WTC11 (cell line): ENCODE measurements at regions not wholly inside any gene's neighbourhood (a gene's known extent, or its start where the extent isn't known, plus 50 kb on each side); places are given as distances from the start of the nearest gene placed in this dataset.

ENCODE experiments used
- ATAC-seq: fragments of 200-7000 bp; cut with Tn5 transposase; 2 replicates; pipeline ENCODE4 v1.10.0; 2021; ENCODE audit warnings: mild to moderate bottlenecking, moderate library complexity
- CTCF ChIA-PET: fragments of 300-600 bp; sonication (Branson Sonifier 250); formaldehyde crosslinking; loops from one replicate; lab custom pipeline; 2021; ENCODE audit warnings: antibody characterized with exemption; lab: Charles Lee
- POLR2A ChIA-PET: fragments of 350-600 bp; sonication (Branson Sonifier 250); formaldehyde crosslinking; loops from one replicate; lab custom pipeline; 2021; ENCODE audit warnings: antibody characterized with exemption; lab: Charles Lee
- DNase-seq: peaks from one replicate; pipeline ENCODE4 v3.0.0; 2021; ENCODE audit warnings: low spot score
- H3K27ac Mint-ChIP-seq: 2 replicates; pipeline ENCODE4 v1.8.0; 2021; ENCODE audit warnings: mixed read lengths
- H3K27me3 Mint-ChIP-seq: 2 replicates; pipeline ENCODE4 v1.8.0; 2021; ENCODE audit warnings: low read depth, mild to moderate bottlenecking, moderate library complexity, mixed read lengths
- H3K36me3 Mint-ChIP-seq: 2 replicates; pipeline ENCODE4 v1.8.0; 2021; ENCODE audit warnings: mixed read lengths
- H3K4me1 Mint-ChIP-seq: 2 replicates; pipeline ENCODE4 v1.8.0; 2022; ENCODE audit warnings: mixed read lengths
- H3K4me3 Mint-ChIP-seq: 2 replicates; pipeline ENCODE4 v1.8.0; 2021; ENCODE audit warnings: mild to moderate bottlenecking, moderate library complexity, mixed read lengths
- H3K9me3 Mint-ChIP-seq: 2 replicates; pipeline ENCODE4 v1.8.0; 2021; ENCODE audit warnings: mixed read lengths
- CREM ChIP-seq: sonication (generic); formaldehyde crosslinking; IDR thresholded peaks from 2 replicates; pipeline ENCODE4 v1.8.1; 2022; ENCODE audit warnings: mild to moderate bottlenecking, missing genetic modification reagents, moderate library complexity
- EMX1 ChIP-seq: fragments of 250-450 bp; sonication (Bioruptor Pico); IDR thresholded peaks from 2 replicates; pipeline ENCODE4 v1.8.0; 2021; ENCODE audit warnings: mild to moderate bottlenecking
- FOXJ3 ChIP-seq: sonication (generic); formaldehyde crosslinking; IDR thresholded peaks from 2 replicates; pipeline ENCODE4 v1.9.0; 2021; ENCODE audit warnings: missing genetic modification reagents, mild to moderate bottlenecking, borderline replicate concordance
- GABPB1 ChIP-seq: sonication (generic); formaldehyde crosslinking; IDR thresholded peaks from 2 replicates; pipeline ENCODE4 v1.8.1; 2023; ENCODE audit warnings: mild to moderate bottlenecking, missing genetic modification reagents
- NFYB ChIP-seq: sonication (generic); formaldehyde crosslinking; conservative IDR thresholded peaks from 2 replicates; pipeline ENCODE4 v1.8.0; 2022; ENCODE audit warnings: low read depth, missing genetic modification reagents
- NR2C2 ChIP-seq: sonication (generic); formaldehyde crosslinking; IDR thresholded peaks from 2 replicates; pipeline ENCODE4 v1.8.0; 2022; ENCODE audit warnings: mild to moderate bottlenecking, missing genetic modification reagents
- PRRX2 ChIP-seq: fragments of 250-450 bp; sonication (Bioruptor Pico); IDR thresholded peaks from 2 replicates; pipeline ENCODE4 v1.8.0; 2021; ENCODE audit warnings: mild to moderate bottlenecking
- SMAD4 ChIP-seq: sonication (generic); formaldehyde crosslinking; IDR thresholded peaks from 2 replicates; pipeline ENCODE4 v1.8.0; 2022; ENCODE audit warnings: mild to moderate bottlenecking, missing genetic modification reagents
- TCF7 ChIP-seq: sonication (generic); formaldehyde crosslinking; IDR thresholded peaks from 2 replicates; pipeline ENCODE4 v1.8.0; 2022; ENCODE audit warnings: mild to moderate bottlenecking, low read depth, missing genetic modification reagents, moderate library complexity
- TEAD1 ChIP-seq: sonication (generic); formaldehyde crosslinking; IDR thresholded peaks from 2 replicates; pipeline ENCODE4 v1.8.0; 2022; ENCODE audit warnings: mild to moderate bottlenecking, missing genetic modification reagents
- TP53 ChIP-seq: sonication (generic); formaldehyde crosslinking; IDR thresholded peaks from 2 replicates; pipeline ENCODE4 v1.8.1; 2023; ENCODE audit warnings: mild to moderate bottlenecking, missing genetic modification reagents
- ZNF263 ChIP-seq: sonication (generic); formaldehyde crosslinking; IDR thresholded peaks from 2 replicates; pipeline ENCODE4 v1.8.1; 2022; ENCODE audit warnings: low read depth, mild to moderate bottlenecking, moderate library complexity, missing genetic modification reagents
- TF ChIP-seq, protein P1 (sequence below): sonication (generic); formaldehyde crosslinking; IDR thresholded peaks from 2 replicates; pipeline ENCODE4 v1.8.1; 2023; ENCODE audit warnings: mild to moderate bottlenecking, missing genetic modification reagents, borderline replicate concordance
- TF ChIP-seq, protein P2 (sequence below): sonication (generic); formaldehyde crosslinking; IDR thresholded peaks from 2 replicates; pipeline ENCODE4 v1.8.1; 2023; ENCODE audit warnings: mild to moderate bottlenecking, moderate library complexity, missing genetic modification reagents
- TF ChIP-seq, protein P3 (sequence below): sonication (generic); formaldehyde crosslinking; IDR thresholded peaks from 2 replicates; pipeline ENCODE4 v1.8.1; 2022; ENCODE audit warnings: low read depth, mild to moderate bottlenecking, moderate library complexity, missing genetic modification reagents, borderline replicate concordance
- TF ChIP-seq, protein P4 (sequence below): sonication (generic); formaldehyde crosslinking; IDR thresholded peaks from 2 replicates; pipeline ENCODE4 v1.8.1; 2023; ENCODE audit warnings: mild to moderate bottlenecking, missing genetic modification reagents
- TF ChIP-seq, protein P5 (sequence below): fragments of 250-450 bp; sonication (Bioruptor Pico); IDR thresholded peaks from 2 replicates; pipeline ENCODE4 v1.9.0; 2021; ENCODE audit warnings: mild to moderate bottlenecking
- TF ChIP-seq, protein P6 (sequence below): sonication (generic); formaldehyde crosslinking; IDR thresholded peaks from 2 replicates; pipeline ENCODE4 v1.8.1; 2023; ENCODE audit warnings: mild to moderate bottlenecking, missing genetic modification reagents, moderate library complexity
- TF ChIP-seq, protein P7 (sequence below): sonication (generic); formaldehyde crosslinking; IDR thresholded peaks from 2 replicates; pipeline ENCODE4 v1.8.0; 2022; ENCODE audit warnings: mild to moderate bottlenecking, missing genetic modification reagents
- TF ChIP-seq, protein P8 (sequence below): sonication (generic); formaldehyde crosslinking; IDR thresholded peaks from 2 replicates; pipeline ENCODE4 v1.8.0; 2022; ENCODE audit warnings: mild to moderate bottlenecking, missing genetic modification reagents

DNA sequence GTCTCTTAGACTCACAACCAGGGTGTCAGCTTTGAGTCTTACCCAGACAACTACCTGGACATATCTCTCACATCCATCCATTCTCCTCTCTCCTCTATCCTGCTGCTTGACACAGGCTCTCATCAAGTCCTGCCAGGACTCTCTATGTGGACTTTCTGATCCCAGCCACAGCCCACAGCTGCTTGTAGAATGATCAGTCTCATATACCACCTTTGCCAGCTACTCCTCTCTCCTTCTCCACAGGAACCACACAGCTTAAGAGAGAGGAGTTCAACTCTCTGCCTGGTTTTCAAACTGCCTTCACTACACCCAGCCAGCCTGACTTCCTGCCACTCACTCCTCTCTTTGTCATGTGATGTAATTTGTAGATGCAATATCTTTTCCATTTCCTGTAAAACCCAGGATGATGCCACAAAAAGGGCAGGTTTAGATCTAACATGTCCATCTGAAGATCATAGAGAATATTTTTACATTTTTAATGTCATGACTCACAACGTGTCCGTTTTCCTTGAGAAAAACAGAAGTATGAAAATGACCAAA, 154.0 kb downstream of the RAB11FIP2 start:
- DNase-seq (no peak), ATAC-seq (no peak; the same call in 1 of the 2 replicates)
- CTCF ChIA-PET: no interaction called here
- Mint-ChIP-seq H3K9me3 (peaks cover 15% of the 10 kb centered on the region), H3K4me3 (no peak overlapping the region), H3K27me3 (peaks cover 19% of the 10 kb centered on the region), H3K4me1 (peaks cover 25% of the 10 kb centered on the region), H3K27ac (no peak overlapping the region), H3K36me3 (peaks cover 8% of the 10 kb centered on the region)
- POLR2A ChIA-PET: no interaction called here
- TF ChIP-seq TEAD1 (CRISPR knock-in tag) (no peak), CREM (CRISPR knock-in tag) (no peak), TP53 (CRISPR knock-in tag) (no peak), EMX1 (CRISPR knock-in tag) (no peak), FOXJ3 (CRISPR knock-in tag) (no peak)
- TF ChIP-seq, protein P1, sequence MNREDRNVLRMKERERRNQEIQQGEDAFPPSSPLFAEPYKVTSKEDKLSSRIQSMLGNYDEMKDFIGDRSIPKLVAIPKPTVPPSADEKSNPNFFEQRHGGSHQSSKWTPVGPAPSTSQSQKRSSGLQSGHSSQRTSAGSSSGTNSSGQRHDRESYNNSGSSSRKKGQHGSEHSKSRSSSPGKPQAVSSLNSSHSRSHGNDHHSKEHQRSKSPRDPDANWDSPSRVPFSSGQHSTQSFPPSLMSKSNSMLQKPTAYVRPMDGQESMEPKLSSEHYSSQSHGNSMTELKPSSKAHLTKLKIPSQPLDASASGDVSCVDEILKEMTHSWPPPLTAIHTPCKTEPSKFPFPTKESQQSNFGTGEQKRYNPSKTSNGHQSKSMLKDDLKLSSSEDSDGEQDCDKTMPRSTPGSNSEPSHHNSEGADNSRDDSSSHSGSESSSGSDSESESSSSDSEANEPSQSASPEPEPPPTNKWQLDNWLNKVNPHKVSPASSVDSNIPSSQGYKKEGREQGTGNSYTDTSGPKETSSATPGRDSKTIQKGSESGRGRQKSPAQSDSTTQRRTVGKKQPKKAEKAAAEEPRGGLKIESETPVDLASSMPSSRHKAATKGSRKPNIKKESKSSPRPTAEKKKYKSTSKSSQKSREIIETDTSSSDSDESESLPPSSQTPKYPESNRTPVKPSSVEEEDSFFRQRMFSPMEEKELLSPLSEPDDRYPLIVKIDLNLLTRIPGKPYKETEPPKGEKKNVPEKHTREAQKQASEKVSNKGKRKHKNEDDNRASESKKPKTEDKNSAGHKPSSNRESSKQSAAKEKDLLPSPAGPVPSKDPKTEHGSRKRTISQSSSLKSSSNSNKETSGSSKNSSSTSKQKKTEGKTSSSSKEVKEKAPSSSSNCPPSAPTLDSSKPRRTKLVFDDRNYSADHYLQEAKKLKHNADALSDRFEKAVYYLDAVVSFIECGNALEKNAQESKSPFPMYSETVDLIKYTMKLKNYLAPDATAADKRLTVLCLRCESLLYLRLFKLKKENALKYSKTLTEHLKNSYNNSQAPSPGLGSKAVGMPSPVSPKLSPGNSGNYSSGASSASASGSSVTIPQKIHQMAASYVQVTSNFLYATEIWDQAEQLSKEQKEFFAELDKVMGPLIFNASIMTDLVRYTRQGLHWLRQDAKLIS: no peak
- TF ChIP-seq, protein P2, sequence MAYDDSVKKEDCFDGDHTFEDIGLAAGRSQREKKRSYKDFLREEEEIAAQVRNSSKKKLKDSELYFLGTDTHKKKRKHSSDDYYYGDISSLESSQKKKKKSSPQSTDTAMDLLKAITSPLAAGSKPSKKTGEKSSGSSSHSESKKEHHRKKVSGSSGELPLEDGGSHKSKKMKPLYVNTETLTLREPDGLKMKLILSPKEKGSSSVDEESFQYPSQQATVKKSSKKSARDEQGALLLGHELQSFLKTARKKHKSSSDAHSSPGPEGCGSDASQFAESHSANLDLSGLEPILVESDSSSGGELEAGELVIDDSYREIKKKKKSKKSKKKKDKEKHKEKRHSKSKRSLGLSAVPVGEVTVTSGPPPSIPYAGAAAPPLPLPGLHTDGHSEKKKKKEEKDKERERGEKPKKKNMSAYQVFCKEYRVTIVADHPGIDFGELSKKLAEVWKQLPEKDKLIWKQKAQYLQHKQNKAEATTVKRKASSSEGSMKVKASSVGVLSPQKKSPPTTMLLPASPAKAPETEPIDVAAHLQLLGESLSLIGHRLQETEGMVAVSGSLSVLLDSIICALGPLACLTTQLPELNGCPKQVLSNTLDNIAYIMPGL (CRISPR knock-in tag): no peak
- TF ChIP-seq, protein P3, sequence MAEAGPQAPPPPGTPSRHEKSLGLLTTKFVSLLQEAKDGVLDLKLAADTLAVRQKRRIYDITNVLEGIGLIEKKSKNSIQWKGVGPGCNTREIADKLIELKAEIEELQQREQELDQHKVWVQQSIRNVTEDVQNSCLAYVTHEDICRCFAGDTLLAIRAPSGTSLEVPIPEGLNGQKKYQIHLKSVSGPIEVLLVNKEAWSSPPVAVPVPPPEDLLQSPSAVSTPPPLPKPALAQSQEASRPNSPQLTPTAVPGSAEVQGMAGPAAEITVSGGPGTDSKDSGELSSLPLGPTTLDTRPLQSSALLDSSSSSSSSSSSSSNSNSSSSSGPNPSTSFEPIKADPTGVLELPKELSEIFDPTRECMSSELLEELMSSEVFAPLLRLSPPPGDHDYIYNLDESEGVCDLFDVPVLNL: no peak
- TF ChIP-seq, protein P4, sequence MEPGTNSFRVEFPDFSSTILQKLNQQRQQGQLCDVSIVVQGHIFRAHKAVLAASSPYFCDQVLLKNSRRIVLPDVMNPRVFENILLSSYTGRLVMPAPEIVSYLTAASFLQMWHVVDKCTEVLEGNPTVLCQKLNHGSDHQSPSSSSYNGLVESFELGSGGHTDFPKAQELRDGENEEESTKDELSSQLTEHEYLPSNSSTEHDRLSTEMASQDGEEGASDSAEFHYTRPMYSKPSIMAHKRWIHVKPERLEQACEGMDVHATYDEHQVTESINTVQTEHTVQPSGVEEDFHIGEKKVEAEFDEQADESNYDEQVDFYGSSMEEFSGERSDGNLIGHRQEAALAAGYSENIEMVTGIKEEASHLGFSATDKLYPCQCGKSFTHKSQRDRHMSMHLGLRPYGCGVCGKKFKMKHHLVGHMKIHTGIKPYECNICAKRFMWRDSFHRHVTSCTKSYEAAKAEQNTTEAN (CRISPR knock-in tag): no peak
- TF ChIP-seq, protein P5, sequence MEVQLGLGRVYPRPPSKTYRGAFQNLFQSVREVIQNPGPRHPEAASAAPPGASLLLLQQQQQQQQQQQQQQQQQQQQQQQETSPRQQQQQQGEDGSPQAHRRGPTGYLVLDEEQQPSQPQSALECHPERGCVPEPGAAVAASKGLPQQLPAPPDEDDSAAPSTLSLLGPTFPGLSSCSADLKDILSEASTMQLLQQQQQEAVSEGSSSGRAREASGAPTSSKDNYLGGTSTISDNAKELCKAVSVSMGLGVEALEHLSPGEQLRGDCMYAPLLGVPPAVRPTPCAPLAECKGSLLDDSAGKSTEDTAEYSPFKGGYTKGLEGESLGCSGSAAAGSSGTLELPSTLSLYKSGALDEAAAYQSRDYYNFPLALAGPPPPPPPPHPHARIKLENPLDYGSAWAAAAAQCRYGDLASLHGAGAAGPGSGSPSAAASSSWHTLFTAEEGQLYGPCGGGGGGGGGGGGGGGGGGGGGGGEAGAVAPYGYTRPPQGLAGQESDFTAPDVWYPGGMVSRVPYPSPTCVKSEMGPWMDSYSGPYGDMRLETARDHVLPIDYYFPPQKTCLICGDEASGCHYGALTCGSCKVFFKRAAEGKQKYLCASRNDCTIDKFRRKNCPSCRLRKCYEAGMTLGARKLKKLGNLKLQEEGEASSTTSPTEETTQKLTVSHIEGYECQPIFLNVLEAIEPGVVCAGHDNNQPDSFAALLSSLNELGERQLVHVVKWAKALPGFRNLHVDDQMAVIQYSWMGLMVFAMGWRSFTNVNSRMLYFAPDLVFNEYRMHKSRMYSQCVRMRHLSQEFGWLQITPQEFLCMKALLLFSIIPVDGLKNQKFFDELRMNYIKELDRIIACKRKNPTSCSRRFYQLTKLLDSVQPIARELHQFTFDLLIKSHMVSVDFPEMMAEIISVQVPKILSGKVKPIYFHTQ (CRISPR knock-in tag): no peak
- TF ChIP-seq, protein P6, sequence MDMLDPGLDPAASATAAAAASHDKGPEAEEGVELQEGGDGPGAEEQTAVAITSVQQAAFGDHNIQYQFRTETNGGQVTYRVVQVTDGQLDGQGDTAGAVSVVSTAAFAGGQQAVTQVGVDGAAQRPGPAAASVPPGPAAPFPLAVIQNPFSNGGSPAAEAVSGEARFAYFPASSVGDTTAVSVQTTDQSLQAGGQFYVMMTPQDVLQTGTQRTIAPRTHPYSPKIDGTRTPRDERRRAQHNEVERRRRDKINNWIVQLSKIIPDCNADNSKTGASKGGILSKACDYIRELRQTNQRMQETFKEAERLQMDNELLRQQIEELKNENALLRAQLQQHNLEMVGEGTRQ (CRISPR knock-in tag): no peak
- TF ChIP-seq, protein P7, sequence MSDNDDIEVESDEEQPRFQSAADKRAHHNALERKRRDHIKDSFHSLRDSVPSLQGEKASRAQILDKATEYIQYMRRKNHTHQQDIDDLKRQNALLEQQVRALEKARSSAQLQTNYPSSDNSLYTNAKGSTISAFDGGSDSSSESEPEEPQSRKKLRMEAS: no peak

DNA sequence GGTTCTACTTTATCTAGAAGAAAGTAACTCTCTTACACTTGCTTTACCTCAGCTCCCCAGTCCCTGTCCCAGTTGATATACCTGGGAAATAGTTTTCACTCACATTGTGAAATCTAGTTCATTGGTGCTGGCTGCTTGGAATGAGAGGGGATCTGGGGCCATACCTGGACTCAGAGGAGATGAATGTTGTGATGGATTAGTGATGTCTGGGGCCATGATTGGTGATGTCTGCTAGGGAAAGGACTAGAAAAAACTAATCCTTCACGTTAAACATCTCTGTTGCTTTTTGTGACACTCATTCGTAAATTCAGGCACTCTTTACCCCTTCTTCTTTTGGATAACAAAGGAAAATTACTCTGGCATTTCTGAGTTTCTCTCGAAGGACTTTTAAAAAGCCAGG, 152.4 kb downstream of the RAB11FIP2 start:
- Mint-ChIP-seq H3K27ac (no peak overlapping the region), H3K4me1 (peaks cover 36% of the 10 kb centered on the region), H3K36me3 (peaks cover 8% of the 10 kb centered on the region), H3K27me3 (peaks cover 19% of the 10 kb centered on the region), H3K4me3 (no peak overlapping the region), H3K9me3 (peaks cover 14% of the 10 kb centered on the region)
- DNase-seq: no peak
- no peak for ATAC-seq
- ChIA-PET POLR2A (no interaction called here), CTCF (no interaction called here)
- TF ChIP-seq, protein P3: no peak
- TF ChIP-seq ZNF263 (CRISPR knock-in tag): no peak
- no peak for TF ChIP-seq GABPB1
- no peak for TF ChIP-seq TCF7 (CRISPR knock-in tag)
- TF ChIP-seq PRRX2 (CRISPR knock-in tag): no peak
- TF ChIP-seq NR2C2: no peak
- no peak for TF ChIP-seq NFYB
- TF ChIP-seq, protein P8, sequence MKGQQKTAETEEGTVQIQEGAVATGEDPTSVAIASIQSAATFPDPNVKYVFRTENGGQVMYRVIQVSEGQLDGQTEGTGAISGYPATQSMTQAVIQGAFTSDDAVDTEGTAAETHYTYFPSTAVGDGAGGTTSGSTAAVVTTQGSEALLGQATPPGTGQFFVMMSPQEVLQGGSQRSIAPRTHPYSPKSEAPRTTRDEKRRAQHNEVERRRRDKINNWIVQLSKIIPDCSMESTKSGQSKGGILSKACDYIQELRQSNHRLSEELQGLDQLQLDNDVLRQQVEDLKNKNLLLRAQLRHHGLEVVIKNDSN: no peak
- no peak for TF ChIP-seq SMAD4 (CRISPR knock-in tag)
